PC-9 (cell line): ENCODE measurements at regions not wholly inside any gene's neighbourhood (a gene's known extent, or its start where the extent isn't known, plus 50 kb on each side); places are given as distances from the start of the nearest gene placed in this dataset.

Experiments used
- CTCF ChIP-seq: fragments of 200-600 bp; sonication (generic); conservative IDR thresholded peaks from 2 replicates; pipeline ENCODE4 v1.6.1; 2017; ENCODE audit warnings: mixed run types, antibody characterized with exemption, mild to moderate bottlenecking, moderate library complexity
- EZH2 ChIP-seq: fragments of 200-600 bp; sonication (generic); IDR thresholded peaks from 2 replicates; pipeline ENCODE4 v1.8.0; 2017; ENCODE audit warnings: antibody characterized with exemption, low read depth

GRCh38 chr7:83836028-83836427 is 187.1 kb upstream of the SEMA3E start:
- TF ChIP-seq CTCF (no peak), EZH2 (no peak)
